Mucosa of descending colon (tissue), 3 donors: ENCODE measurements at regions not wholly inside any gene's neighbourhood (a gene's known extent, or its start where the extent isn't known, plus 50 kb on each side); places are given as distances from the start of the nearest gene placed in this dataset.
A peak's percentile ranks its signal among the peaks of the same experiment; 100 is the strongest.

Experiments used
- ATAC-seq: fragments of 200-7000 bp; cut with Tn5 transposase; one replicate; pipeline ENCODE4 v1.9.1; 2020; ENCODE audit warnings: mild to moderate bottlenecking, moderate library complexity
- DNase-seq, 3 donors: peaks; one replicate each; pipeline ENCODE4 v3.0.0-alpha.2; 2020
- H3K36me3 ChIP-seq: fragments of 200-600 bp; one replicate; pipeline ENCODE4 v1.8.0; 2021; ENCODE audit warnings: low read depth, mild to moderate bottlenecking
- H3K4me1 ChIP-seq: fragments of 200-600 bp; one replicate; pipeline ENCODE4 v1.8.0; 2021; ENCODE audit warnings: low read depth, mild to moderate bottlenecking
- H3K4me3 ChIP-seq: fragments of 200-600 bp; one replicate; pipeline ENCODE4 v1.8.0; 2021; ENCODE audit warnings: mild to moderate bottlenecking
- H3K9me3 ChIP-seq: fragments of 200-600 bp; one replicate; pipeline ENCODE4 v1.8.0; 2021; ENCODE audit warnings: mild to moderate bottlenecking
- intact Hi-C, 2 donors: fragments of 100-400 bp; cut with DNase I in 1 of 2; cut with micrococcal nuclease in 1 of 2; formaldehyde crosslinking; loops; one replicate each; pipeline versions ENCODE4 v1.11.0 to v1.11.1; 2022; cut with DNase I, micrococcal nuclease
- TF ChIP-seq, protein P1 (sequence below): fragments of 200-600 bp; IDR thresholded peaks from one replicate; pipeline ENCODE4 v1.8.0; 2022; ENCODE audit warnings: antibody characterized with exemption, mild to moderate bottlenecking
- donor health status: DM: no; HTN: no; CAD: no; lungs with moderate emphysema.
- donor health status: DM: no; HTN: no; CAD: no.
- donor health status: DM: no; HTN: yes; CAD: no.

DNA sequence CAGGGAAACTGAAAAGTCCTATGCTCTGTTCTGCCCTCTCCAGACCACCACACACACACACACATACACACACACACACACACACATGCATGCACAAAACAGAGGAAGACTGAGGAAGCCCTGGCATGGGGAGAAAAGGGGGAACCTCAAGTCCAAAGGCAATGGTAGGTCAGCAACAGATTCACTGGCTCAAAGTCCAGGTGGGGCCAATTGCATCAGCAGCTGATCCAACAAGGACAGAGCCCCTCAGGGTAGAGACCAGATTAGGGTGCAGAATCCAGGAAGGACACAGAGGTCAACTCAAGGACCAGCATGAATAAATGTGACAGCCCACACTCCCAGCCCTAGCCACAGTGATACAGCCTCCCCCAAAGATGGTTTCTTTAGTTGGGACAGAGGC lies 425.0 kb upstream of the SOX5 start:
- TF ChIP-seq, protein P1, sequence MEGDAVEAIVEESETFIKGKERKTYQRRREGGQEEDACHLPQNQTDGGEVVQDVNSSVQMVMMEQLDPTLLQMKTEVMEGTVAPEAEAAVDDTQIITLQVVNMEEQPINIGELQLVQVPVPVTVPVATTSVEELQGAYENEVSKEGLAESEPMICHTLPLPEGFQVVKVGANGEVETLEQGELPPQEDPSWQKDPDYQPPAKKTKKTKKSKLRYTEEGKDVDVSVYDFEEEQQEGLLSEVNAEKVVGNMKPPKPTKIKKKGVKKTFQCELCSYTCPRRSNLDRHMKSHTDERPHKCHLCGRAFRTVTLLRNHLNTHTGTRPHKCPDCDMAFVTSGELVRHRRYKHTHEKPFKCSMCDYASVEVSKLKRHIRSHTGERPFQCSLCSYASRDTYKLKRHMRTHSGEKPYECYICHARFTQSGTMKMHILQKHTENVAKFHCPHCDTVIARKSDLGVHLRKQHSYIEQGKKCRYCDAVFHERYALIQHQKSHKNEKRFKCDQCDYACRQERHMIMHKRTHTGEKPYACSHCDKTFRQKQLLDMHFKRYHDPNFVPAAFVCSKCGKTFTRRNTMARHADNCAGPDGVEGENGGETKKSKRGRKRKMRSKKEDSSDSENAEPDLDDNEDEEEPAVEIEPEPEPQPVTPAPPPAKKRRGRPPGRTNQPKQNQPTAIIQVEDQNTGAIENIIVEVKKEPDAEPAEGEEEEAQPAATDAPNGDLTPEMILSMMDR = no peak
- no peak for ATAC-seq
- intact Hi-C loops = no loop called here

GRCh38 chr12:24373004-24373403 lies 423.5 kb upstream of the SOX5 start:
- TF ChIP-seq, protein P1 = no peak
- no peaks in the 10 kb centered on the region for H3K36me3 ChIP-seq
- H3K4me3 ChIP-seq = no peak overlapping the region
- intact Hi-C loops = no loop called here
- DNase-seq (no peak), ATAC-seq (no peak)
- H3K4me1 ChIP-seq = no peaks in the 10 kb centered on the region
- no peaks in the 10 kb centered on the region for H3K9me3 ChIP-seq

More for the DNA sequence above, 425.0 kb upstream of the SOX5 start:
- DNase-seq = no peak
- Histone ChIP-seq H3K4me3 (no peak overlapping the region), H3K4me1 (peaks cover 5% of the 10 kb centered on the region), H3K36me3 (no peaks in the 10 kb centered on the region), H3K9me3 (no peaks in the 10 kb centered on the region)

DNA sequence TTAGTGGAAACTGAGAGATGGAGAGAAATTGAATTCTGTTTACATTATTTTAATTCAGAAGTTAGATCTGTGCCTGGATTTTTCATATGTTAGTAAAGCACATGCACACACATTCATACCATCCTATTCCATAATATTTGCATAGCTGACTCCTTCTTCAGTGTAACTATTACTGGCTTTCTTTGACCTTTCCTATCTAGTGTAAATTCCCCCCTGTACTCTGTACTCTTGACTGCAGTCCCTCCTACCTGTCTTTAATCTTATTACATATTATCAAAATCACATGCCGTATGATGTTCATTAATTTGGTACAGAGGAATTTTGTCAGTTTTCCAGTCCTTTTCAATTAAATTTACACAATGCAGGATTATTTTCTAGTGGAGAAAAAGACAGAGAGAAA lies 417.0 kb upstream of the SOX5 start:
- ATAC-seq (no peak), DNase-seq (no peak)
- no peaks in the 10 kb centered on the region for H3K9me3 ChIP-seq
- H3K36me3 ChIP-seq = no peaks in the 10 kb centered on the region
- no peak overlapping the region for H3K4me3 ChIP-seq
- intact Hi-C loops = no loop called here
- no peaks in the 10 kb centered on the region for H3K4me1 ChIP-seq
- TF ChIP-seq, protein P1 = no peak

- ATAC-seq = no peak
- no peaks in the 10 kb centered on the region for H3K36me3 ChIP-seq
- TF ChIP-seq, protein P1 = no peak
- DNase-seq = no peak
- intact Hi-C loops = no loop called here
- no peak overlapping the region for H3K4me3 ChIP-seq
- no peaks in the 10 kb centered on the region for H3K4me1 ChIP-seq
- H3K9me3 ChIP-seq = no peaks in the 10 kb centered on the region
Observed at GRCh38 chr12:24364921-24365320, 415.5 kb upstream of the SOX5 start.

DNA sequence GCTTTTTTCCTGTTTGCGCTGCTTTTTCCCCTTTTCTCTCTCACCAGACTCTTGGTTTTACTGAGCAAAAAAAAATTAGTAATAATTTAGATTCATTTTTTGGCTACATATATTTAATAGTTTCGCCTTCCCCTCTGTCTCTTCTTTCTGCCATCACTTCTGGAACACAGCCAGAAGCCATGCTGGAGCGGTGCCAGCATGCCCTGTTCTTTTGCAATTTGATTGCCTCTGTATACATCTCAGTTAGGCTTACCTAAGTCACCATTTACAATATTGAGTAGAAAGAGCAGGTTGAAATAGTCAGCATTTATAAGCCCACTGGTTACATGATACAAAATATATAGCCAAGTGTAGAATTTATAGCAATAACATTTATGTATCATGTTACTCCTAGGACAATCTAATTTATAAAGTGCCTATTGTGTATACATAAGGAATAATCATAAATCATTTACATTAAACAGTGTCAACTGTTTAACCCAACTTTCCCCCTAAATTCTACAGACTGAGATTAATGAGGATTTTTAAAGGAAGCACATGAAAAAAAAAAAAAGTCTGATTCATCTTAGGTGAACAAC lies 413.8 kb upstream of the SOX5 start:
- TF ChIP-seq, protein P1 = no peak
- DNase-seq (peak in 2 of 3 donors; percentile 21 to 33), ATAC-seq (no peak)
- H3K36me3 ChIP-seq = no peaks in the 10 kb centered on the region
- no peaks in the 10 kb centered on the region for H3K9me3 ChIP-seq
- intact Hi-C loops = no loop called here
- no peaks in the 10 kb centered on the region for H3K4me1 ChIP-seq
- no peak overlapping the region for H3K4me3 ChIP-seq
